Fibroblast of the conjunctiva (primary cell): ENCODE measurements at regions not wholly inside any gene's neighbourhood (a gene's known extent, or its start where the extent isn't known, plus 50 kb on each side); places are given as distances from the start of the nearest gene placed in this dataset.
"Not testable (repeated sequence)": the region's sequence is repeated elsewhere in the genome, so short reads cannot be mapped to it uniquely, and the experiment has no call there.

Source experiments
- DNase-seq: peaks from one replicate; pipeline ENCODE4 v3.0.0-alpha.2; 2010; ENCODE audit warnings: low read depth

DNA sequence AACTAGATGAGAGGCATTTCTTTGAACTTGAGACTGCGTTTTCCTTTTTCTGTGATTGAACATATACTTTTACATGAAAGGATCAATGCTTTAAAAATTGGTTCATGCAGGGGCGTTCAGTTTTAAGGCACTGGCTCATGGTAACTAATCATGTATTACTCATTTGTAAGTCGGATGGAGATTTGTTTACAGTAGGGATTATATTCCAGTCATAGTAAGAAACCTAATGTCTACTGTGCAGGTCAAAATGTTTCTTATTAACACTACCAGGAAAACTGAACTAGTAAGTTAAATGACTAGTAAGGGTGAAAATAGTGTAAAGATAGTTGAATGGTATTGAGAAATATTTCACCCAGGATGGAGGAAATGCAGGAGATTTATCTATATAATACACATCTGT, 258.8 kb upstream of the GBE1 start:
- DNase-seq, result no peak

GRCh38 chr3:82015241-82015640, 253.8 kb upstream of the GBE1 start:
- DNase-seq, result no peak

DNA sequence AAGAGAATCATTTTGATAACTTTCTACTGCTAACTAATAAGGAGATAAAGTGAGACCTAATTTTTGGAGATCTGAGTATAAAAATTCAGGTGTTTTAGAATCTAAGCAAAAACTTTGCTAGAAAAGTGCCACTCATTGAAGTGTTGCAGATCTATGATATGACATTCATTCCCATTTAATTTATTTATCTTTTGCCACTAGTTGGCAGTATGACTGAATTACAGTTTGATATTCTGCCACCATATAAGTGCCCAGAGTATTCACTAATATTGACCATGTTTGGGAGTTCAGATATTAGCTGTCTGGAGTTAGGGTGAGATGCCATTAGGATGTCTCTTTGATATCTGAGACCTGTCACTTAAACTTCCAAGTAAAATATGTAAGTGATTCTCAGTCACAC, 251.3 kb upstream of the GBE1 start:
- DNase-seq, result no peak

DNA sequence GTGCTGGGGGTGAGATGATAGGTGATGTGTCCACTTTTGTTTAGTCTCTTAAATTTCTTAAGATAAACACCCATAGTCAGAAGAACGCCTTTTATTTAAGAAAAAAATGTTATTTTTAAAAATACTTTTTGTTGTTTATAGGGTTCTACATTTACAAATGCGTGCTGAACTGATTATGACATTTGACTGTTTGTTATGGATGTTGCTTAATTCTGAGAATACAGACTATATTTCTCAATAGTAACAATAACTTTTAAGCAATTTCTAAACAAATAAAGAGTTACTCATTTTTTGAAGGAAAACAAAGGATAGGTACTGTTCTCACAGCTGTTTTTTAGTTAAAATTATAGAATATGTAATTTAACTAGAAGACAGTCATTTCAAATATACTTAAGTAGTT, 249.9 kb upstream of the GBE1 start:
- no peak for DNase-seq

GRCh38 chr3:82005266-82005665, 243.8 kb upstream of the GBE1 start:
- DNase-seq, result no peak

DNA sequence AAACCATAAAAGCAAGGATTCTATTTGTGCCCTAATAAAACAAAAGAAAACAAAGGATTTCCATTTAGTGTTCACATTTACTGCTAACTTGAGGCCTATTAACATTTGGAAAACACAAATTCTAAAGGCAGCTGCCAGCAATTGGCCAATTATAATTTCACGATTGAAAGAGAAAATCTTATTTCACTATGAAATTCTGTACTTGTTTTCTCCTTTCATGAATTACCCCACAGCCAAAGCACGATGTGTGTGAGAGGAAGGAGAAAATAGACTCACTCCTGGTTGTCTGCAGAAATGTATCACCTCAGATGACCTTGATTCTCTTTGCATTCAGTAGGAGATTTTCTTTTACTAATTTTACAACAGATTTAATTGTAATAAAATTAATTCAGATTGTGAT, 242.8 kb upstream of the GBE1 start:
- DNase-seq, result no peak

DNA sequence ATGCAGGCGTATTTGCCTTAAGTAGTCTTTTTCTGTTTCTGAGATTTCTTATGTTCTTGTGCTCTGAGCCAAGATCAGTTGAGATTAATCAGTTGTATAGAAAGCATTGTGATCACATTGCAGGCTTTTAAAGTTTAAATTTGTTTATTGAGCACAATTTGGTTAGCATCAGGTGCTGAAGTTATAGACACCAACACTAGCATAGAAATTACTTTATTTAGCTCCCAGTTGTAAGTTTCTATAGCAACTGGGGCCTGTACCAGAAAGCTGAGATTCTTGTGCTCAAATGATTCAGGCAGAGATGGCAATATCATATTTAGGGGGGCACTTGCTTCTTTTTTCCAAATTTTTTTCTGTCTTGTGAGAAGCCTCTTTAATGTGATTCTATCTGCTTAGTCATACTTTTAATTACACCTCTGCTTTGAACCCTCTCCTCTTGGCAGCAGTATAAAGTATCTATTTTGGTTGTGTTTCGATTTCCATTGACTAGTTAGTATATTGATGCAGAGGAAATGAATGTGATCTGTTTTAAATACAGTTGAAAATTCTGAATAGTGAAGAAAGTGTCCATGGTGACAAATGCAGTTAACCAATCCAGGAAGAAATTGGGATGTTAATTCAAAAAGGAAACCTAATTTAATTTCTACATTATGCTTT, 241.7 kb upstream of the GBE1 start:
- no peak for DNase-seq

DNA sequence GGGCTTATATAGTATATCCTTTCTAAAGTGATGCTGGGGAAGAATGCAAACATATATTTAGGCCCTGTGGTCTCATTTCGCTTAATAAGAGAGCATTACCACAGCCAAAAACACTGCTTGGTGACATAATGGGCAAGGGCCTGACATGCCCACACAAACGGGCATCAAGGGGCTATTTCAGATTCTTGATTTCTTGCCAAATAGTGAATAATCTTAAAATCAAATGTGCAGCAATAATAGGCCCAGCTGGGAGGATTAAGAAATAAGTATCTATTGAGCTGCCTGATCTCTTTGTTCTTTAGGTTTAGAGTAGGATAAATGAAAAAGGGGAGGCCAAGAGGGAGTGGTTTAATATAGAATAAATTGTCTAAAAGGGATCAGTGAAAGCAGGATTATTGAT, 241.0 kb upstream of the GBE1 start:
- DNase-seq, result no peak

GRCh38 chr3:82001276-82001923, 240.0 kb upstream of the GBE1 start:
- no peak for DNase-seq

DNA sequence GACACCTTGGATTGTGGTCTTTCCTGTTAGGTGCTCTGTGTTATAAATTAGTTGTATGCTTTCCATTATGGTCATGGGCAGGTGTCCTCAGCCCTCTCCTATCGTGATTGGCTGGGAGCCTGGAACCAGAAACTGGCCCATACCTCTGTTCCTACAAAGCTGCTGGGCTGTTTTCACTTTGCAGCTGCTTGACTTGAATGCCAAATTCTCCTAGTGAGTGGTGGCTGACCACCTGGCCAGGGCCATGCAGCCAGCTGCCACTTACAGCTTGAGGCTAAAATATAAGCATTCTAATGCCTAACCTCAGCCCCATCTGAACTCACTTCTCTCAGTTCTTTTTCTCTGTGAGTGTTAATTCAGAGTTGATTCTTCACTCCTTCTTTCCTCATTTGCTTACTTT, 239.3 kb upstream of the GBE1 start:
- no peak for DNase-seq

- DNase-seq, result no peak
Measured at GRCh38 chr3:82000350-82000749, 238.9 kb upstream of the GBE1 start.

- DNase-seq, result no peak
Measured at GRCh38 chr3:81998907-81999306, 237.5 kb upstream of the GBE1 start.

DNA sequence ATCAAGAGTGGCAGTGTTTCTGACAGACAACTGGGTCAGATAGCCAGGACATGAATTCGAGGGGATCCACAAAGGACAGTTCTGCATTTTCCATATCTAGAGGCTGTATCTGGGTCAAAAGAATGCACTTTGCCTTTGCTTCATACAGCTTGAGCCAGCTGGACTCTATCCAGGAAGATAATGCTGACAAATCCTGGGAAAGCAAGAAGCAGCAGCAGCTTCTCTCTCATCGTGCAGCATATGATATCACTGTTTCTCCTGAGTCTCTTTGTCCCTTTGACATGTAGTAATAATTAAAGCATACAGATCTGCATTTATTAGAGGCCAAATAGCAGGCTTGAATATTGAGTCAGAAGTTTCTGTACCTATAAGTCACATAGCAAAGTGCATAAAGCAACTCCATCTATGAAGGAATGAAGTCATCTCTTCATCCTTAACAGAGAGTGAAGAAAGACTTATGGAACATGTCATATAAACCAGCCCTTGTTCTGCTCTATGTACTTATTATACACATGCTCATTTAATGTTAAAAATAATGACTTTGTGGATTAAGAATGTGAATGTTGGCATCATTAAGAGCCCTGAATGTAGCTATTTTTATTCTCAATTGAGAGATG, 236.8 kb upstream of the GBE1 start:
- no peak for DNase-seq

DNA sequence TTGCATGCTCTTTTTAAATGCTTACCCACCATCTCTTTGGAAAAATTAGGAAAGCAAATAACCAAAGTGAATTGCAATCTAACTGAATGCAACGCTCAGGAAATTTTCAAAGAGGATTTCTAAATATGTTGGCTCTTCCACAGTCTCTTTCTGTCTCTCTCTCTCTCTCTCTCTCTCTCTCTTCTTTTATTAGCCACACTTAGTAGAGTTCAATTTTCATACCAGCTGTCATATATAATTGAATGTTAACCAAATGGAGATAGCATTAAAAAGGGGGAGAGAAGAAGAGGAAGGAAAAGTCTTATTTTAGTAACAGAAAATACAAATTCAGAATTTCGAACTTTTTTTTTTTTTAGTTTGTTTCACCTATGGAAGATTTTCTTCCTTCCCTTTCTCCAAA, 235.9 kb upstream of the GBE1 start:
- no peak for DNase-seq

DNA sequence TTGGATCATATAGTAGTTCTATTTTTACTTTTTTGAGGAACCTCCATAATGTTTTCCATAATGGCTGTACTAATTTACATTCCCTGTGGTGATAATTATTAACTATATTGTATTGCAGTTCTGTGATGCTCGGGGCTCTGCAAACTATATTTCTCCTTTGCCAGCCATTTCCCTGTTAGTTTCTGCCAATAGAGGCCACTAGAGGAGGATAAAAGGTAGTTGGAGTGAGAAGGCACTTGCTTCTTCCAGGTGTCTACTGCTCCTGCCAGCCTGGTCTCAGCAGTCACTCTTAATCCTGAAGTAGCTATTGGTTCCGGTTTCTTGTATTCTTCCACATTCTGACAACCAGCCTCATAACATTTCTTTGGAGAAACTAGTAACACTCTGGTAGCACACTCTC, 233.9 kb upstream of the GBE1 start:
- no peak for DNase-seq

DNA sequence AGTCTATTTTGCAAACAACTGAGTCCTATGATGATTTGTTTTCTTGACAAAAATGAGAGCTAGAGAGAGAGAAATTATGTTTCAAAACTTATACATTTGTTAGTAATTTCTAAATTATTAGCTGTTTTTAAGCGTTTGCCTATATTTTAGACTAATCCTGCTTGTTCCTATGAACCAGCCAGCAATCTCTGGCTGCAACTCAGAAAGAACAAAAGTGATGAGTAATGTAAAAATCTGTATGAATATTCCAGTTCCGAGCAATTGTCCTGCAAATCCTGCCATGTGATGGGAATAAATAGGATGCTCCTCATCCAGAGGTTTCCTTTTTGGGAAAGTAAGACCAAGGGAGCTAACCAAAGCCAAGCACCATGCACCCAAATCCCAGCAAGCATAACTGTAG, 228.3 kb upstream of the GBE1 start:
- DNase-seq, result no peak

DNA sequence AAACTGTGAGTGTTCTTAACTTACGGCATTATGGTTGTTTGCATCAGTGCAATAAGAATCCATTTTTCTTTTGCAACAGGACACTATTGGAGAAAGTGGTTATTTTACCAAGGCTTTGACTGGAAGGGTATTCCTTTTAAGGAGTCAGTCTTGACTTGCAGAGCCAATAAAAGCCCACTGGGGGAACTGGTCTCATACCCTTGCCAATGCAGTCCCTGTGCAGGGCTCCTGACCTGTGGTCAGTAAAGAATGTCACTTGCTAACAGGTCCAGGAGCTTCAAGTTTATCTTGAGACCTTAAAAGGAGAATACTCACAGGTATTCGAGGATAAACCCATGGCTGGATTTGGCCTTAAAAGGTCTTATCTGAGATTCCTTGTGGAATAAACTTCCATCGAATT, 227.8 kb upstream of the GBE1 start:
- DNase-seq, result no peak

GRCh38 chr3:81987412-81987811, 226.0 kb upstream of the GBE1 start:
- DNase-seq, result not testable (repeated sequence)

DNA sequence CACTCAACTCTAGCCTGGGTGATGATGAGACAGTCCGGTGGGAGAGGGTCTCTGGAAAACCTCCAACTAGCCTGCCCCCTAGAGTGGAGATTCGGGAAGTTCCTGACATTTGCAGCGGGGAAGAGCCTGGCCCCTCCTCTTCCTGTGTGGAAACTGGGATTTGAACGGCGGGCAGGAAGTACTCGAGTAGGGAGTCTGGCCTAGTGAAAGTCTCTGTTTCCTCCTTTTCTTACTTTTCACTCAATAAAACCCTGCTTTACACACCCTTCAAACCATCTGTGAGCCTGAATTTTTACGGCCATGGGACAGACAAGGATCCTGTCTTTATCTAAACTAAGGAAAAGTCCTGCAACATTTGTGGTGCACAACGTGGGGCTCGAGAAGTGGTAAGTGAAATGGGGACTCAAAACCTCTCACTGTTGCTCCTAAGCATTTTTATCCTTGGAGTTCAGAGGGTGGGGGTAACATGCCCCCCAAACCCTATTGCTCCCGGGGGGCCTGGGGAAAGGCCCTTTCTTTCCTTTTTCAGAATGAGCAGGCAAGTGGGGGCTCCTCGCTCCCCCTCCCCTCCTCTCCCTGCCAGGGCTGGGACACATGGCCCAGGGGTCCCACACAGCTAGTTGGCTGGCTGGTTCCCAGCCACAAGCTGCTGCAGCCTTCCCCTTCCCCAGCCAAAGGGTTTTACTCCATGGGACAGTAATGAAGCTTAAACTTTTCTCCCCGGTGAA, 224.7 kb upstream of the GBE1 start:
- DNase-seq, result no peak

- no peak for DNase-seq
Measured at GRCh38 chr3:81983382-81983781, 221.9 kb upstream of the GBE1 start.

DNA sequence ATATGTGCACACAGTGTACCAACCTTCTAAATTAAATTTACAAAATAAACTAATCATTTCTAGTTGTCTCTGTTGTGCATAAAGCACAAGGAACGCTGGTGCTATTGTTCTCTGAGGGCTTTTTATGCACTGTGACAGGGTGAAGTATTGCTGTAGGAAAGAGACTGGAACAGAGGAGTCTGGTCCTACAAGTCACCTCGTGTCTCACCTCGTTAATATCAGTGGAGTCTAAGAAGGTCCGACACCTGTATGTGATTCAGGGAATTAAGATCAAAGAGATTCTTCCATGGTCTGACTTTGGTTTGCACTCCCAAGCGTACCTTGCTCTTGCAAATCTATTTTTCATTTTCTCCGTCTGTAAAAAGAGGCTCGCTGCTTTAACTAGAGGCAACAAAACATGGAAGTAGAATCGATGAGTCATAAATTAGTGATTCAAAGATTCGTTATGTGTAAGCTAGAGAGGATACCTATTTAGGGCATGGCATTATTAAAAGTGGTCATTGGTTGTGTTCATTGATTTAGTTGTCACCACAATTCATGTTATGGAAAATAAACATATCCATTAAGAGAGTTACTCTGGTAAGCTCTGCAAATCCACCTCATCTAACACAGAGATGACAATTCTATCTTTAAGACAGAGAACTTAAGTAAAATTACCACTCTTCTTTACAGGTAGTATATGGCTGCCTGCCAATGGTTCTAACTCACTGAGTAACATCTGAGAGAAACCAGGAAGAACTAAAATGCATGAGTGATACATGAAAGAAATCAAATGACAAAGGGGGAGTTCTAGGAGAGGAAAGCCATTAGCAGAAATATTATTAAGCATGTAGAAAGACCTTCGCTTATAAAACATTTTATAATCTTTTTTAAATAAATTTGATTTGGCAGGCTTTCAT, 219.4 kb upstream of the GBE1 start:
- no peak for DNase-seq

GRCh38 chr3:81974751-81975150, 213.3 kb upstream of the GBE1 start:
- DNase-seq, result no peak
